ENCODE measurements at regions not wholly inside any gene's neighbourhood (a gene's known extent, or its start where the extent isn't known, plus 50 kb on each side); places are given as distances from the start of the nearest gene placed in this dataset.

DNA sequence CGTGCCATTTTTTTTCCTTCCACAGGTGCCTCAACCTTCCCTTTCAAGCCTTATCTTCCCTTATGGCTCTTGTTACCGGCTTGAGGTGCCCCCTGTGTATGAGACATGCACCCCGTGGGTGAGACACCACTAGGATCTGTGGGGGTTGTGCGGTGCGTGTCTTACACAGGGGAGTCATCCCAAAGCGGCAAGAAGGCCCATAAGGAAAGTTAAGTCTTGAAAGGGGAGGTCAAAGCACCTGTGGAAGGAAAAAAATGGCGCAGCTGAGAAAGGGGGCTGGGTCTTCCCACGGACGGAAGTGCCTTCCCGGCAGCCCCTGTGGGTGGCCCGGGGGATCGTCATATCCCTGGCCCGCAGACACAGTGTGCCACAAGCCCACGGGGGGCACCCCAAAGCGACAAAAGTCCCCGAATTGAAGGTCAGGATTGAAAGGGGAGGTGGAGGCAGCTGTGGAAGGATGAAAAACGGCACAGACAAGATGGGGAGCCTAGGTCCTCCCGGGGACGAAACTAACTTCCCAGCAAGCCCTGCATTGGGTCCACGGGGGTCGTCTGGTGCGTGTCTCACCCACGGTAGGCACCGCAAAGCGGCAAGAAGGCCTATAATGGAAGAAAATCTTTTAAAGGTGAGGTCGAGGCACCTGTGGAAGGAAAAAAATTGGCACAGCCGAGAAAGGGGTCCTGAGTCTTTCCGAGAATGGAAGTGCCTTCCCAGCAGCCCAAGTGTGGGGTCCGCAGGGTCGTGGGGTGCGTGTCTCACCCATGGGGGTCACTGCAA is 273.3 kb downstream of the ALG10 start:
- DNase-seq (ENCODE audit: low spot score in 2 of 2) = peak in 1 of 2 donors; percentile 42
- intact Hi-C loops (cut with DNase I) = no loop called here
- H3K36me3 ChIP-seq = no peaks in the 10 kb centered on the region

GRCh38 chr12:34296143-34297041 is 274.1 kb downstream of the ALG10 start:
- DNase-seq (ENCODE audit: low spot score in 2 of 2) = peak in 1 of 2 donors; percentile 52
- no peak for TF ChIP-seq CTCF (IDR thresholded peaks at IDR 0.05)
- intact Hi-C loops (cut with DNase I) = no loop called here
- no peak overlapping the region for H3K27ac ChIP-seq
- H3K27me3 ChIP-seq = no peaks in the 10 kb centered on the region
- no peaks in the 10 kb centered on the region for H3K36me3 ChIP-seq
- no peaks in the 10 kb centered on the region for H3K9me3 ChIP-seq
- no peak overlapping the region for H3K4me3 ChIP-seq
- no peaks in the 10 kb centered on the region for H3K4me1 ChIP-seq

More for the DNA sequence above, 273.3 kb downstream of the ALG10 start:
- Histone ChIP-seq H3K9me3 (peaks cover 0 to under 1% of the 10 kb centered on the region in 2 donors), H3K27ac (no peak overlapping the region), H3K27me3 (no peaks in the 10 kb centered on the region), H3K4me1 (no peaks in the 10 kb centered on the region), H3K4me3 (no peak overlapping the region)
- TF ChIP-seq CTCF (IDR thresholded peaks at IDR 0.05) = no peak

DNA sequence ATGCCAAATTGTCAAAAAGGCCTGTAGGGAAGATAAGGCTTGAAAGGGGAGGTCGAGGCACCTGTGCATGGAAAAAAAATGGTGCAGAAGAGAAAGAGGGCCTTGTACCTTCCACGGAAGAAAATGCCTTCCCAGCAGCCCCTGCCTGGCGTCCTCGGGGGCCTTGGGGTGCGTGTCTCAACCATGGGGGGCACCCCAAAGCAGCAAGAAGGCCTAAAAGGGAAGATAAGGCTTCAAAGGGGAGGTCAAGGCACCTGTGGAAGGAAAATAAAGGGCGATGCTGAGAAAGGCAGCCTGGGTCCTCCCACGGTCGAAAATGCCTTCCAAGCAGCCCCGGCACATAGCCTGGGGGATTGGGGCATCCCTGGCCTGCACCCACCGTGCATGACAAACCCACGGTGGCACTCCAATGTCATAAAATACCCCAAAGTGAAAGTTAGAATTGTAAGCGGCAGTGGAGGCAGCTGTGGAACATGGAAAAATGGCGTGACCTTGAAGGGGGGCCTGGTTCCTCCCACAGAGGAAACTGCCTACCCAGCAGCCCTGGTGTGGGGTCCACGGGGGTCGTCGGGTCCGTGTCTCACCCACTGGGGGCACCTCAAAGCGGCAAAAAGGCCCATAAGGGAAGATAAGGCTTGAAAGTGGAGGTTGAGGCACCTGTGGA is 275.0 kb downstream of the ALG10 start:
- no peaks in the 10 kb centered on the region for H3K27me3 ChIP-seq
- H3K27ac ChIP-seq = no peak overlapping the region
- no peaks in the 10 kb centered on the region for H3K4me1 ChIP-seq
- DNase-seq (ENCODE audit: low spot score in 2 of 2) = peak in 1 of 2 donors; percentile 21
- no peak for TF ChIP-seq CTCF (IDR thresholded peaks at IDR 0.05)
- H3K9me3 ChIP-seq = no peaks in the 10 kb centered on the region
- no peak overlapping the region for H3K4me3 ChIP-seq
- H3K36me3 ChIP-seq = no peaks in the 10 kb centered on the region
- intact Hi-C loops (cut with DNase I) = no loop called here

DNA sequence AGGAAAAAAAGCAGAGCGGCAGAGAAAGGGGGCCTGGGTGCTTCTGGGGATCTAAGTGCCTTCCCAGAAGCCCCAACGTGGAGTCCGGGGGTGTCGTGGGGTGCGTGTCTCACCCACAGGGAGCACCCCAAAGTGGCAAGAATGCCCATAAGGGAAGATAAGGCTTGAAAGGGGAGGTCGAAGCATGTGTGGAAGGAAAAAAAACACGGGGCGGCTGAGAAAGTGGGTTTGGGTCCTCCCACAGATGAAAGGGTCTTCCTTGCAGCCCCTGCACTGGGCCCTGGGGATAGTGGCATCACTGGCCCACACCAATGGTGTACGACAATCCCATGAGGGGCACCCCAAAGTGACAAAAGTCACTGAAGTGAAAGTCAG is 275.5 kb downstream of the ALG10 start:
- DNase-seq (ENCODE audit: low spot score in 2 of 2) = no peak
- TF ChIP-seq CTCF (IDR thresholded peaks at IDR 0.05) = no peak
- Histone ChIP-seq H3K27ac (no peak overlapping the region), H3K27me3 (no peaks in the 10 kb centered on the region), H3K9me3 (no peaks in the 10 kb centered on the region), H3K4me3 (no peak overlapping the region), H3K36me3 (no peaks in the 10 kb centered on the region), H3K4me1 (no peaks in the 10 kb centered on the region)
- intact Hi-C loops (cut with DNase I) = no loop called here

DNA sequence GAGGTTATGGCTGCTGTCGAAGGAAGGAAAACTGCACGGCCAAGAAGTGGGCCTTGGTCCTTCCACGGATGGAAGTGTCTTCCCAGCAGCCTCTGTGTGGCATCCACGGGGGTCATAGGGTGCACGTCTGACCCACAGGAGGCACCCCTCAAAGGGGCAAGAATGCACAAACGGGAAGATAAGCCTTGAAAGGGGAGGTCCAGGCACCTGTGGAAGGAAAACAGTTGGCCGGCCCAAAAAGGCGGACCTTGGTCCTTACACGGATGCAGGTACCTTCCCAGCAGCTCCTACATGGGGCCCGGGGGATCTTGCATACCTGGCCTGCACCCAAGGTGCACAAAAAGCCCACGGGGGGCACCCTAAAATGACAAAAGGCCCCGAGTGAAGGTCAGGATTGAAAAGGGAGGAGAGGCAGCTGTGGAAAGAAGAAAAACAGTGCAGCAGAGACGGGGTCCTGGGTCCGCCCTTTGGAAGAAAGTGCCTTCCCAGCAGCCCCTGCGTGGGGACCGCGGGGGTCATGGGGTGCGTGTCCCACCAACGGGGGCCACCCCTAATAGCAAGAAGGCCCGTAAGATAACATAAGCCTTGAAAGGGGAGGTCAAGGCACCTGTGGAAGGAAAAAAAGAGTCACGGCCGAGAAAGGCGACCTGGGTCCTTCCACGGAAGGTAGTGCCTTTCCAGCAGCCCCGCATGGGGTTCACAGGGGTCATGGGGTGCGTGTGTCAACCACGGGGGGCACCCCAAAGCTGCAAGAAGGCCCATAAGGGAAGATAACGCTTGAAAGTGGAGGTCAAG is 276.1 kb downstream of the ALG10 start:
- H3K36me3 ChIP-seq = no peaks in the 10 kb centered on the region
- no peak overlapping the region for H3K4me3 ChIP-seq
- intact Hi-C loops (cut with DNase I) = no loop called here
- no peak overlapping the region for H3K27ac ChIP-seq
- TF ChIP-seq CTCF (IDR thresholded peaks at IDR 0.05) = no peak
- H3K4me1 ChIP-seq = no peaks in the 10 kb centered on the region
- H3K27me3 ChIP-seq = no peaks in the 10 kb centered on the region
- H3K9me3 ChIP-seq = no peaks in the 10 kb centered on the region
- DNase-seq (ENCODE audit: low spot score in 2 of 2) = no peak

Data from ascending aorta (tissue), 2 donors.